WTC11 (cell line): ENCODE measurements at regions not wholly inside any gene's neighbourhood (a gene's known extent, or its start where the extent isn't known, plus 50 kb on each side); places are given as distances from the start of the nearest gene placed in this dataset.

Experiments
- ATF3 ChIP-seq: sonication (generic); formaldehyde crosslinking; conservative IDR thresholded peaks from 2 replicates; pipeline ENCODE4 v1.8.1; 2022; ENCODE audit warnings: mild to moderate bottlenecking, missing genetic modification reagents
- CBFB ChIP-seq: sonication (generic); formaldehyde crosslinking; IDR thresholded peaks from 2 replicates; pipeline ENCODE4 v1.8.1; 2022; ENCODE audit warnings: mild to moderate bottlenecking, low read depth, missing genetic modification reagents
- JUN ChIP-seq: sonication (generic); formaldehyde crosslinking; IDR thresholded peaks from 2 replicates; pipeline ENCODE4 v1.8.0; 2023; ENCODE audit warnings: mild to moderate bottlenecking, missing genetic modification reagents
- STAT6 ChIP-seq: sonication (generic); formaldehyde crosslinking; conservative IDR thresholded peaks from 2 replicates; pipeline ENCODE4 v1.8.1; 2023; ENCODE audit warnings: mild to moderate bottlenecking, low read depth, missing genetic modification reagents, moderate library complexity
- ZNF121 ChIP-seq: sonication (generic); formaldehyde crosslinking; IDR thresholded peaks from 2 replicates; pipeline ENCODE4 v1.8.0; 2023; ENCODE audit warnings: missing genetic modification reagents
- ZNF317 ChIP-seq: sonication (generic); formaldehyde crosslinking; IDR thresholded peaks from 2 replicates; pipeline ENCODE4 v1.8.1; 2023; ENCODE audit warnings: low read depth, mild to moderate bottlenecking, moderate library complexity, missing genetic modification reagents, borderline replicate concordance
- TF ChIP-seq, protein P1 (sequence below): sonication (generic); formaldehyde crosslinking; IDR thresholded peaks from 2 replicates; pipeline ENCODE4 v1.8.1; 2023; ENCODE audit warnings: mild to moderate bottlenecking, moderate library complexity, missing genetic modification reagents
- TF ChIP-seq, protein P2 (sequence below): fragments of 200-600 bp; IDR thresholded peaks from 2 replicates; pipeline ENCODE4 v1.8.0; 2022; ENCODE audit warnings: antibody characterized with exemption
- TF ChIP-seq, protein P3 (sequence below): sonication (generic); formaldehyde crosslinking; IDR thresholded peaks from 2 replicates; pipeline ENCODE4 v1.8.0; 2022; ENCODE audit warnings: mild to moderate bottlenecking, missing genetic modification reagents
- TF ChIP-seq, protein P4 (sequence below): sonication (generic); formaldehyde crosslinking; IDR thresholded peaks from 2 replicates; pipeline ENCODE4 v1.8.0; 2023; ENCODE audit warnings: mild to moderate bottlenecking, missing genetic modification reagents

DNA sequence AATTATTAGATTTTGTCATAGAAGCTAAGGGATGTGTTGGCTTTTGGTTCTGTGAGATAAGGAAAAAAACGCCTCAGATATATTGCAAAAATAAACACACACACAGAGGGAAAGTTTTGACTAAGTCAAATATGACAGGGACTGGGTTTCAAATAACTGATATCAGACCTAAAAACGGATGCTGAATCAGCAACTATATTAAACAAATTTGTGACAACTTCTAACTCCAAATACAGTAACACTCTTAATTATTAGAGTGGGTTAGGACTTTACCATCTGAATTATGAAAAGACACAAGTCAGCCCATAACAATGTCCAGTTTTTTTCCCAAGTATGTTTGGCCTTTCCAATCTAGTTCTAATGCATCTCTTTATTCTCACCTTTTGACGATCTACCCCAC, 2693.1 kb downstream of the ARAP2 start:
- TF ChIP-seq, protein P1, sequence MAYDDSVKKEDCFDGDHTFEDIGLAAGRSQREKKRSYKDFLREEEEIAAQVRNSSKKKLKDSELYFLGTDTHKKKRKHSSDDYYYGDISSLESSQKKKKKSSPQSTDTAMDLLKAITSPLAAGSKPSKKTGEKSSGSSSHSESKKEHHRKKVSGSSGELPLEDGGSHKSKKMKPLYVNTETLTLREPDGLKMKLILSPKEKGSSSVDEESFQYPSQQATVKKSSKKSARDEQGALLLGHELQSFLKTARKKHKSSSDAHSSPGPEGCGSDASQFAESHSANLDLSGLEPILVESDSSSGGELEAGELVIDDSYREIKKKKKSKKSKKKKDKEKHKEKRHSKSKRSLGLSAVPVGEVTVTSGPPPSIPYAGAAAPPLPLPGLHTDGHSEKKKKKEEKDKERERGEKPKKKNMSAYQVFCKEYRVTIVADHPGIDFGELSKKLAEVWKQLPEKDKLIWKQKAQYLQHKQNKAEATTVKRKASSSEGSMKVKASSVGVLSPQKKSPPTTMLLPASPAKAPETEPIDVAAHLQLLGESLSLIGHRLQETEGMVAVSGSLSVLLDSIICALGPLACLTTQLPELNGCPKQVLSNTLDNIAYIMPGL (CRISPR knock-in tag): no peak
- TF ChIP-seq, protein P2, sequence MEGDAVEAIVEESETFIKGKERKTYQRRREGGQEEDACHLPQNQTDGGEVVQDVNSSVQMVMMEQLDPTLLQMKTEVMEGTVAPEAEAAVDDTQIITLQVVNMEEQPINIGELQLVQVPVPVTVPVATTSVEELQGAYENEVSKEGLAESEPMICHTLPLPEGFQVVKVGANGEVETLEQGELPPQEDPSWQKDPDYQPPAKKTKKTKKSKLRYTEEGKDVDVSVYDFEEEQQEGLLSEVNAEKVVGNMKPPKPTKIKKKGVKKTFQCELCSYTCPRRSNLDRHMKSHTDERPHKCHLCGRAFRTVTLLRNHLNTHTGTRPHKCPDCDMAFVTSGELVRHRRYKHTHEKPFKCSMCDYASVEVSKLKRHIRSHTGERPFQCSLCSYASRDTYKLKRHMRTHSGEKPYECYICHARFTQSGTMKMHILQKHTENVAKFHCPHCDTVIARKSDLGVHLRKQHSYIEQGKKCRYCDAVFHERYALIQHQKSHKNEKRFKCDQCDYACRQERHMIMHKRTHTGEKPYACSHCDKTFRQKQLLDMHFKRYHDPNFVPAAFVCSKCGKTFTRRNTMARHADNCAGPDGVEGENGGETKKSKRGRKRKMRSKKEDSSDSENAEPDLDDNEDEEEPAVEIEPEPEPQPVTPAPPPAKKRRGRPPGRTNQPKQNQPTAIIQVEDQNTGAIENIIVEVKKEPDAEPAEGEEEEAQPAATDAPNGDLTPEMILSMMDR: no peak
- TF ChIP-seq ZNF317 (CRISPR knock-in tag) (no peak), STAT6 (no peak), ATF3 (CRISPR knock-in tag) (no peak), ZNF121 (CRISPR knock-in tag) (no peak), JUN (CRISPR knock-in tag) (no peak), CBFB (CRISPR knock-in tag) (no peak)
- TF ChIP-seq, protein P3, sequence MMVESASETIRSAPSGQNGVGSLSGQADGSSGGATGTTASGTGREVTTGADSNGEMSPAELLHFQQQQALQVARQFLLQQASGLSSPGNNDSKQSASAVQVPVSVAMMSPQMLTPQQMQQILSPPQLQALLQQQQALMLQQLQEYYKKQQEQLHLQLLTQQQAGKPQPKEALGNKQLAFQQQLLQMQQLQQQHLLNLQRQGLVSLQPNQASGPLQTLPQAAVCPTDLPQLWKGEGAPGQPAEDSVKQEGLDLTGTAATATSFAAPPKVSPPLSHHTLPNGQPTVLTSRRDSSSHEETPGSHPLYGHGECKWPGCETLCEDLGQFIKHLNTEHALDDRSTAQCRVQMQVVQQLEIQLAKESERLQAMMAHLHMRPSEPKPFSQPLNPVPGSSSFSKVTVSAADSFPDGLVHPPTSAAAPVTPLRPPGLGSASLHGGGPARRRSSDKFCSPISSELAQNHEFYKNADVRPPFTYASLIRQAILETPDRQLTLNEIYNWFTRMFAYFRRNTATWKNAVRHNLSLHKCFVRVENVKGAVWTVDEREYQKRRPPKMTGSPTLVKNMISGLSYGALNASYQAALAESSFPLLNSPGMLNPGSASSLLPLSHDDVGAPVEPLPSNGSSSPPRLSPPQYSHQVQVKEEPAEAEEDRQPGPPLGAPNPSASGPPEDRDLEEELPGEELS: no peak
- TF ChIP-seq, protein P4, sequence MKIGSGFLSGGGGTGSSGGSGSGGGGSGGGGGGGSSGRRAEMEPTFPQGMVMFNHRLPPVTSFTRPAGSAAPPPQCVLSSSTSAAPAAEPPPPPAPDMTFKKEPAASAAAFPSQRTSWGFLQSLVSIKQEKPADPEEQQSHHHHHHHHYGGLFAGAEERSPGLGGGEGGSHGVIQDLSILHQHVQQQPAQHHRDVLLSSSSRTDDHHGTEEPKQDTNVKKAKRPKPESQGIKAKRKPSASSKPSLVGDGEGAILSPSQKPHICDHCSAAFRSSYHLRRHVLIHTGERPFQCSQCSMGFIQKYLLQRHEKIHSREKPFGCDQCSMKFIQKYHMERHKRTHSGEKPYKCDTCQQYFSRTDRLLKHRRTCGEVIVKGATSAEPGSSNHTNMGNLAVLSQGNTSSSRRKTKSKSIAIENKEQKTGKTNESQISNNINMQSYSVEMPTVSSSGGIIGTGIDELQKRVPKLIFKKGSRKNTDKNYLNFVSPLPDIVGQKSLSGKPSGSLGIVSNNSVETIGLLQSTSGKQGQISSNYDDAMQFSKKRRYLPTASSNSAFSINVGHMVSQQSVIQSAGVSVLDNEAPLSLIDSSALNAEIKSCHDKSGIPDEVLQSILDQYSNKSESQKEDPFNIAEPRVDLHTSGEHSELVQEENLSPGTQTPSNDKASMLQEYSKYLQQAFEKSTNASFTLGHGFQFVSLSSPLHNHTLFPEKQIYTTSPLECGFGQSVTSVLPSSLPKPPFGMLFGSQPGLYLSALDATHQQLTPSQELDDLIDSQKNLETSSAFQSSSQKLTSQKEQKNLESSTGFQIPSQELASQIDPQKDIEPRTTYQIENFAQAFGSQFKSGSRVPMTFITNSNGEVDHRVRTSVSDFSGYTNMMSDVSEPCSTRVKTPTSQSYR (CRISPR knock-in tag): no peak
